Activated CD4-positive, alpha-beta T cell treated with anti-CD3 and anti-CD28 coated beads, Interleukin-2, Interleukin-6, amounts not matched to agents 100 ng/mL and 50 ng/mL, durations not matched to agents 16 hours and 8 hours (primary cell): ENCODE measurements at regions not wholly inside any gene's neighbourhood (a gene's known extent, or its start where the extent isn't known, plus 50 kb on each side); places are given as distances from the start of the nearest gene placed in this dataset.

Source experiments
- DNase-seq: peaks from one replicate; pipeline ENCODE4 v3.0.0-alpha.2; 2020

DNA sequence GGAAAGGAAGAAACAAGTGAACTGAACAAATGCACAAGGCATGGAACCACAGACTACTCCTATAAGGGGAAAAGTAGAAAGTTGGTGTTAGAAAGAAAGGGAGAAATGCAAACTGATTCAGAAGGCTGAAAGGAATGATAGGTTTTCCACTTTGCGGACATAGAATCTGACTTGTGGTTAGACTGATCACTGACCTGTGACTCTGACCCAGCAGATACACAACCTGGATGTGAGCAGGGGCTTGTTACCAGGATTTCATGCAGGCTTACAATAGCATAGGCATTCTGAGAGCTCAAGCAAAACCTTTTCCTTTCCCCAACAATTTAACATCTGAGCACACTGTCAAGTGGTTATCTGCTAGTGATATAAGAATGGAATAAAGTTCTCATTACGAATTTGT lies 237.0 kb upstream of the CDH20 start:
- no peak for DNase-seq

GRCh38 chr18:61107113-61107512 lies 226.1 kb upstream of the CDH20 start:
- no peak for DNase-seq

- no peak for DNase-seq
These were observed 224.5 kb upstream of the CDH20 start for GRCh38 chr18:61108706-61109105.

DNA sequence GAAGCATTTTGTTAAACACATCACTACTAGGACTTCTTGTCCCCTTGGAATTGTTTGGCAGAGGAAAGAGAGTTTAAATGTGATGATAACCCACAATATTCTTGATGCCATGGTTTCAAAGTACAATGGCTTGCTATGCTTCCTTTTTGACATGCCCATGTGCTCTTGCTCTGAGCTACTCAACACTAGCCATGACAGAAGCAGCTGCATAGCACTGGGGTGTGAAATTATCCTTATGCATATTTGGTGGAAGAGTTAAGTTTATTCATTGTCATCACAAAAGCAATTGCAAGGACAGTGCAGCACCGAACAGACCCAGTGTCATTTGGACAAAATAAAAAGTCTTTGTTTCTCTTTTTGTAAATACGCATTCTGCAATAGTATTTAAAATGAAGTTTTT lies 209.9 kb upstream of the CDH20 start:
- DNase-seq, result no peak

DNA sequence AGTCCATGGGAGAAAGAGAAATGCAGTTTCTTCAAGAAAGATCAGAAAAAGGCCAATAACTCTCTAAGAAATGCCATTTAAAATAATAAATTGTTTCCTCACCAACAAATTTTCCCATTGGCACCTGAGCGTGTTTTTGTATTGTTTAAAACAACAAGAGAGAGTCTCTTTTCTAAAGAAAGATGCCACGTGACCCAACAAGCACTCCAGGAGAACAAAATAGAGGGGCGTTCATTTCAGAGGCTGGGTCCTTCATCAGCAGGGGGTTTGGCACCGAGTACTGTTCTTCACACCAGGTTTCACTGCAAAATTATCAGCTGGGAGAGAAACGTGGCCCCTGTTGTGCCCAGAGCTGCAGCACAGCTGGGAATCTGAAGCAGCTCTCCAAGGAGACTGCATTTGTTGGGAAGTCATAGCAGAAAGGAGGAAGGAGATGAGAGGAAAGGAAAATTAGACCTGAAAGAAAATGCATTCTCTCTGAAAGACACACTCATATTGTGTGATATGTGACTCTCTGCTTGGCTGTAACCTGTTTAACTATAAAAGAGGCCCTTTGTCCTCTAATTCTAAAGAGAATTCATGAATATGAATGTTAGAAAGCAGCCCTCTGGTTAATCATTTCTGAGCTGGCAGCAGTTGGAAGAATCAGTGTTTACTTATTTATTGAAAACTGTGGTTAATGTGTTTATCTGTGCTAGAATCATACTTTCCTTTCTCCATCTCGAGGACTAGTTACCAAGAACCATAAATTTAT lies 205.3 kb upstream of the CDH20 start:
- no peak for DNase-seq

DNA sequence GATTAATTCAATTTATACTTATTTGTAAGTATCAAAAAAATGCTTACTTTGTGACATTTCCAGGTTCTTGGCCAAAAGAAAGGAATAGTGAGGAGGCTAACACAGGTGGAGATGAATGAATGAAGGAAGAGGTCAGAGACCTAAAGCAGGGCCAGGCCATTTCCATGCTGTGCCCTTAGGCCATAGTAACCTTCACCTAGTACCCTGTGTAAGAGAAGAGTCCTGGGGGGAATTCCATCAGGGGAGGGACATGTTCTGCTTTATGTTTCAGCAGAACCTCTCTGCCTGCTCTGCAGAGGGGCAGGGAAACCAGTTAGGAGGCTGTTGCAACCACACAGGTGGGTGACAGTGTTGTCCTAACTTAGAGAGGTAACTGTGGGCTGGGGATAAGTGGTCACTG lies 204.2 kb upstream of the CDH20 start:
- no peak for DNase-seq

- no peak for DNase-seq
These were observed 201.2 kb upstream of the CDH20 start for GRCh38 chr18:61132031-61132430.

- no peak for DNase-seq
These were observed 199.4 kb upstream of the CDH20 start for GRCh38 chr18:61133783-61134182.

DNA sequence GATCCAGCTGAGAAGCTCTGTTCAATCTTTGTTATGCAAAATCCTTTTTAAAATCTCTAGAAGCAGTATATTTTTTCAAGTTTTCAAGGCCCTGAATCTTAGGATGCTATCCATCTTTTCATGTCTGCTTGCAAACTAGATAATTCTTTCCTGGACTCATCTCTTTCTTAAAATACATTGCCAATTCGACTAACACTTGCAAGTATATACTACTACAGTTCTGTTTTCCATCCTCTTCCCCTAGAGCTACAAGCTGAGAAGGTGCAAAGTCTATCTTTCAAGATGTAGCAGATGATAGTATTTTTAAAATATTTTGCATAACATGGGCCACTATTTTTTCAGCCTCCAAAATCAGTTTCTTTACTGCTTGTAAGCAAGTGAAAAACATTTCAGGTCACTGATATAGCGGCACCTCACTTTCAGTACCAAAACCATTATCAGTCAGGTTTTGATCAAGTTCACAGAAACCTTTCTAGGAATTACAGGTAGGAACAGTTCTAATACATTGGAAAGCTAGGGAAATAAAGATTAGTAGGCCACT lies 196.4 kb upstream of the CDH20 start:
- no peak for DNase-seq

DNA sequence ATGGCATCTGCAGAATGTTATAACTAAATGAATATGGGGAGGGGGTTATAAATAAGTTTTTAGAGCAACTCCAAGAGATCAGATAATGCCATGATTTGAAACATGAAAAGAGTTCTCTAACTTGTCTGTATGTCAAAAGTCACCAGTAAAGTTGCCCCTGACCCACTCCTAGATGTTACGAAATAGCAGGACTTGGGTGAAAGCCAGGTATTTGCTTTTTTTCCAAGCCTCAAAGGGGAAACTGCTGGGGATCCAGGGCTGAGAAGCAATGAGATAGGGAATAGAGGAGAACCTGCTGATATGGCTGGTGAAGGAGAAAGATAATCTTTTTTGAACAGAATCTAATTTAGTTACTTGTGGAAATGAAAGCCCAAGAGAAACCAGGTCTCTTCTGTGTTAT lies 191.5 kb upstream of the CDH20 start:
- no peak for DNase-seq

- DNase-seq, result no peak
These were observed 184.9 kb upstream of the CDH20 start for GRCh38 chr18:61148322-61148721.

- no peak for DNase-seq
These were observed 183.4 kb upstream of the CDH20 start for GRCh38 chr18:61149786-61150185.

DNA sequence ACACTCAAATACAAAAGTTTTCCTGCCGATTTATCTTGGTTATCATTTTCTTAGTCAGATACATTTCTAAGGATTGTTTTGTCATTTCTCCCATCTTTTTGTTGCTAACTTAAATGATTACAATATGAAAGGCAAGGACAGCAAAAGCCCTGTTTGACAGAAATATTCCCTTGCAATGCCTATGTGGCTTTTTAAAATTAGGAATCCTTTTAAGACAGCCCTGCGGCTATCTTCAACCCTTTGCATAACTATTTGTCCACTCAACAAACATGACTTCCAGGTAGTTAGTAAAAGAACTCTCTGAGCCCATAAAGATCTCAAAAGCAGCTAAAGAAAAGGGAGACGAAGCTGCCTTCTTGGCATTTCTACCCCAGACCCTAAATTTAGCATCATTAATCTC lies 179.7 kb upstream of the CDH20 start:
- no peak for DNase-seq

- DNase-seq, result no peak
These were observed 178.4 kb upstream of the CDH20 start for GRCh38 chr18:61154866-61155265.

- no peak for DNase-seq
These were observed 177.6 kb upstream of the CDH20 start for GRCh38 chr18:61155586-61155985.

GRCh38 chr18:61157451-61157850 lies 175.8 kb upstream of the CDH20 start:
- no peak for DNase-seq

GRCh38 chr18:61159246-61159645 lies 174.0 kb upstream of the CDH20 start:
- no peak for DNase-seq

DNA sequence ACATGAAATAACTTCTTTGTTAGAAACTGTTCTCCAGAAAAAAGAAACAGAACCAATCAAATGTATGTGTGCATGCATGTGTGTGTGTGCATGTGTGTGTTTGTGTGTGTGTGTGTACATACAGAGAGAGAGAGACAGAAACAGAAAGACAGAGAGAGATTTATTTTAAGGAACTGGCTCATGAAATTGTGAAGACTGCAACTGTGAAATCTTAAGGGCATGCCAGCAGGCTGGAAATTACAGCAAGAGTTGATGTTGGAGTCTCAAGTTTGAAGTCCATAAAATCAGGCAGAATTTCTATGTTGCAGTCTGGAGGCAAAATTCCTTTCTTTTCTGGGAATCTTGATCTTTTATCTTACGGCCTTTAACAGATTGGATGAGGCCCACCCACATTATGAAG lies 168.9 kb upstream of the CDH20 start:
- DNase-seq, result no peak

DNA sequence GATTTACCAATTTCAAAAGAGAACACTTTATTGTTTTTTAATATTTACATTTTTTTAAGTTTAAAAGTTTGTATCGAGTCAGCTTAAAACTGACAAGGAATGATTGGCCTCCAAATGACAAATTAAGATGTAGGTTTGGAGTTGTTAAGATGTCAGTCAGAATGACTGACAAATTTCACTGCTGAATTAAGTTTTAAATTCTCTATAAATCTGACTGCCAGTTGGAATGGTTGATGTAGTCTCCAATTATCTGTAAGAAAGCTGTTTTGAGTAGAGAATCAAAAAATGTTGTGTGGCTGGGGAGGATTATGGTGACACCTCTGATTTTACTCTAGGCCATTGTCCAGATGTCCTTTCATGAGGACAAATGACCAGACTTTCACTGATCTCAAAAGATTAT lies 165.3 kb upstream of the CDH20 start:
- no peak for DNase-seq

DNA sequence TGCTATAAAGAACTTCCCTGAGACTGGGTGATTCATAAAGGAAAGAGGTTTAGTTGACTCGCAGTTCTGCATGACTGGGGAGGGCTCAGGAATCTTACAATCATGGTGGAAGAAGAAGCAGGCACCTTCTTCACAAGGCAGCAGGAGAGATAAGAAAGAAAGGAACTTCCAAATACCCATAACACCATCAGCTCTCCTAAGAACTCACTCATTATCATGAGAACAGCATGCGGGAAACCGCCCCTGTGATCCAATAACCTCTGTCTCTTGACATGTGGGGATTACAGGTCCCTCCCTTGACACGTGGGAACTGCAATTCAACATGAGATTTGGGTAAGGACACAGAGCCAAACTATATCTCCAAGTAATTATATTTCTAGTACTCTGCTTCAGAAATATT lies 163.8 kb upstream of the CDH20 start:
- no peak for DNase-seq

GRCh38 chr18:61172624-61173023 lies 160.6 kb upstream of the CDH20 start:
- no peak for DNase-seq

GRCh38 chr18:61173554-61173953 lies 159.7 kb upstream of the CDH20 start:
- no peak for DNase-seq

GRCh38 chr18:61183798-61184197 lies 149.4 kb upstream of the CDH20 start:
- DNase-seq, result no peak

DNA sequence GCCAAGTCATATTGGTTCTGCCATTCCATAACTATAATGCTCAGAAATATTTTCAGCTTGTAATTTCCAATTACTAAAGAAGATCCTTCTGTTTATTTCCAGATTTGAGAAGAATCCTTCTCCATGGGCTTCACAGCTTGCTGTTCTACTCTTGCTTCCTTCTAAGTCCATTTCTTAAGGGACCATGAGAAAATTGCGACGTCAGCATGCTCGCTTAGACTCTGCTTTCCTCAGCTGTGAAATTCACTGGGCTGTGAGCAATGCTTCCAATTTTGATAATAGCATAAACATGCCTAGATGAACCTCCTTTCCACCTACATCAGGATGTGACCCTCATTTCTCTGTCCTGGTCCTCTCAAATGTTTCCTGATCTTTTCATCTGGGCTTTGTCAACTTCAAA lies 145.3 kb upstream of the CDH20 start:
- no peak for DNase-seq

GRCh38 chr18:61189376-61189775 lies 143.9 kb upstream of the CDH20 start:
- no peak for DNase-seq
